HG02870 (cell line): ENCODE measurements at regions not wholly inside any gene's neighbourhood (a gene's known extent, or its start where the extent isn't known, plus 50 kb on each side); places are given as distances from the start of the nearest gene placed in this dataset.
"Not testable (repeated sequence)": the region's sequence is repeated elsewhere in the genome, so short reads cannot be mapped to it uniquely, and the experiment has no call there.

Source experiments
- ATAC-seq: cut with Tn5 transposase; IDR thresholded peaks from one replicate; pipeline ENCODE4 v1.9.1; 2021; ENCODE audit warnings: mild to moderate bottlenecking, moderate library complexity; ENCODE audit not compliant: unreplicated experiment

DNA sequence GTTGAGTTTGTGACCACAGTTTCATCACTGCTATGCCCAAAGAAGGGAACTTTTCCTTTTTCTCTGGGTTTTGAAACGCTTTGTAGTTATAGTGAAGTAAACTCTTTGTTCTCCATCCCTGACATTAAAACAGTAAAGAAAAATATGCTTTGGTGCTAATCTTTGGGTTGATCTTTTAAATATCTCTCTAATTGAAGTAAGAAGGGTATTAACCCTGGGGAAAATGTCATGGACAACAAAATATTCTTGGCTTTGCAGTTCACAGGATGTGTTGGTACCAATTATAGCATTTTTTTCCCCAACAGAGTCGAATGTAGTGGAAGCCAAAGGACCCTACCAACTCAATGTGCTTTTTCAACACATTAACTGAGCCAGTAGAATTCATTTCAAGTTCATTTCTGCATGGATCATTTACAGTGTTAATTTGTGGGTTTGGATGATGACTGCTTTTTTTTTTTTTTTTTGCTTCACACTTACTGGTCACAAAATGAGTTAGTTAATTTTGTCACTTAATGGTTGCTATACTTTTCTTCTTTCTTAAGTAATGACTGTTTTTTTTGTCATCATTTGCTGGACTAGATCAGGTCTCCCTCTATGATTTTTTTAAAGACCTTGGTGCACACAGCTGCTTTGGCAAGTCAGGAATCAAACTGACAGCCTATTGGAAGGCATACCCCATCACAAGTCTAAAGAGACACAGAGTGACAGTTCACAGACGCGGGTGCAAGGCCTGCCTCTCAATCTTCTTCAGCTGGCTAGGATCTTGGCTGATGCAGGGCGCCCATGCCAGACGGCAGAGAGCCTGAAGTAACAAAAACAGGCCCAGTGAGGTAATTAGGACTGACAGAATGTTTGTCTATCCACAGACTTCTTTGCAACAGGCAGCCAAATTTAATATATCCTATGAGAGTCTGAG is 98.8 kb upstream of the MMADHC start:
- no peak for ATAC-seq

DNA sequence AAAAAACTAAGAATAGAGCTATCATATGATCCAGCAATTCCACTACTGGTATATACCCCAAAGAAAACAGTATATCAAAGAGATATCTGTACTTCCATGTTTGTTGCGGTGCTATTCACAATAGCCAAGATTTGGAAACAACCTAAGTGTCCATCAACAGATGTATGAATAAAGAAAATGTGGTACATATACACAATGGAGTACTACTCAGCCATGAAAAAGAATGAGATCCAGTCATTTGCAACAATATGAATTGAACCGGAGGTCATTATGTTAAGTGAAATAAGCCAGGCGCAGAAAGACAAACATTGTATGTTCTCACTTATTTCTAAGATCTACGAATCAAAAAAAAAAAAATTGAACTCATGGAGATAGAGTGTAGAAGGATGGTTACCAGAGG is 97.8 kb upstream of the MMADHC start:
- not testable (repeated sequence) for ATAC-seq

DNA sequence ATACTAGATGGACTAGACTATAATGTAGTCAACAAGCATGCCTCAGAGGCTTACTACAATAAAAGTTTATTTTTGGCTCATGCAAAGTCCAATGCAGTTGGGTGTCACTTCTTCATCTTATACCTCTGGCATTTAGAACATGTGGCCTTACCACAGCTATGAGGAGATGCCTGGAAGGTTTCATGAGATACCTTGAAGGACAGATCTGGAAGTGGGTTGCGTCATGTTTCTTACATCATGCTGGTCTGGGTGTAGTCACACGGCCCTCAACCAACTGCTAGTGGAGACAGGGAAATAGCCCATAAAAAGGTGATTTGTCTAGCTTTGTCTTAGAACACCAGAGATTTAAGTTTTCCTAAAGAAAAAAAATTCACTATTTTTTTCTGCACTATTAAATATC is 91.7 kb upstream of the MMADHC start:
- ATAC-seq = no peak

DNA sequence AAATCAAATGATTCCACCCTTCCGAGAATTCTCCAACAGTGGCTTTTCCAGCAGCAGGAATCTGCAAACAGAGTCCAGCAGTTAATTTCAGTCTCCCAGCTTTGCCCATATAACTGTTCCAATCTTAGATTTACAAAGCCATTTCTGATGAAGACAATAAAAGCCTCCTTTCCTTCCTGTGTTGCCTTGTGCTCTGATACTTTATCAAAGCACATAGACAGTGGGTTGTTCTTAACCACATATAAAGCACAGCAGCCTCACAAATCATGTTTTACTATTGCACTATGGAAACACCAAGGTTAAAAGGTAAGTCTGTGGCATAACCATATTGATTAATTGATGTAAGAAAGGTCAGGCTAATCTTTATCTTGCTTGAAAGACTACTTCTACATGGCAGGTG is 89.8 kb upstream of the MMADHC start:
- no peak for ATAC-seq

DNA sequence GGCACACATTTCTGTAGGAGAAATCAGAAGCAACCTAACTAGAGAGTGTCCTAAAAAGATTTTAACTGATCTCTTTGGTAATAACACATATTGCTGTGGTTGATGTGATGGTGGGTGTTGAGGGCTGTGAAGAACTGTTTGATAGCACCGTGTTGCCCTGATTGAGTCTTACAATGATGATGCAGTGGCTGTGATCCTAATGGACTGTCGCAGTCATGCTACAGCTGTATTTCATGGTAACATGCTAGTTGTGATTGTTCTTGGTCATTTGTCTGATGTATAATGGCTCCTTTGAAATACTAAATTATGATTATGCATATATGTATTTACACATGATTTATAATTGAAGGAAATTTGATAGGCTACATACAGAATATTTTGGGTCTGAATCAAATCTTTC is 82.5 kb upstream of the MMADHC start:
- ATAC-seq = no peak

DNA sequence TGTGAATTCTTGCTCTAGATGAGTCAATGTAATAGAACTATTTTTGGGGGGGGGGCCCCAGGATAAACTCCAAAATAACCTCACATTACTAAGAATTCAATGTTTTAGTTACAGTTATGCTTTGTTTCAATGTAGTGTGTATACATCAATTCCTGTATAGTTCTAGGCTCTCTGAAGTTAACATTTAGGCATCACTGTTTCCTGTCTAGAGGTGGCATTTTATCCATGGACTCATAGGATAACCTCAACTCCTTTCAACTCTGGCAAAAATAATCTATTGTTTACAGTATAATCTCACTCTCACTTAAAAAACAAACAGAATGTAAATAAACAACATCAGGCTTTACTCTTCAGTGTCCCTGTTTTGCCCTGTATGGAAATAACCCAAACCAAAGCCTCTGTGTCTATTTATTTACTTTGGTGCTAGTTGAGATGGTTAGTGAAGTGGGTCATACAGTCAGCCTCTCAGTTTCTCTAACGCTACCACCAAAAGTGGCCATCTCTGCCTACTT is 79.3 kb upstream of the MMADHC start:
- ATAC-seq = no peak

DNA sequence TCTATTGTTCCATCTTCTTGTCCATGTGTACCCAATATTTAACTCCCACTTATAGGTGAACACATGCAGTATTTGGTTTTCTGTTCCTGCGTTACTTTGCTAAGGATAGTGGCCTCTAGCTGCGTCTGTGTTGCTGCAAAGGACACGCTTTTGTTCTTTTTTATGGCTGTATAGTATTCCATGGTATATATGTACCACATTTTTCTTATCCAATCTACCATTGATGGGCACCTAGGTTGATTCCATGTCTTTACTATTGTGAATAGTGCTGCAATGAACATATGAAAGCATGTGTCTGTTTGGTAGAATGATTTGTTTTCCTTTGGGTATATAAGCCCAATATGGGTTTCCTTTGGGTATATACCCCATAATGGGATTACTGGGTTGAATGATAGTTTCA is 77.3 kb upstream of the MMADHC start:
- ATAC-seq = no peak

DNA sequence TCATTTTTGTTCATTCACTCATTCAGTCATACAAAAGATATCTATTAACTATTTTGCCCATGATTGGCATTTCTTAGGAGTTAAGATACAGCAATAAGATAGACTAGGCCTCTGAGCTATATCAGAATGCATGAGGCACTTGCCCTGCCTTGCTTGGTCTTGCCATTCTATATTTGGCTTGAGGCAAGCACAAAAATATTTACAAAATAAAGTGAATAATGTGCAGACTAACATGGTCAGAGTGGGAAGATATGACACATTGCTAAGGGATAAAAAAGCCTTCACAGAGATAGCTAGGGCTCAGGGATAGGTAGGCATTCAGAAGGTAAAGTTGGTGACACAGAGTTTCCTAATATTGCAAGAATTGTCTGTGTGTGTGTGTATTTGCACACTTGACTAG is 75.0 kb upstream of the MMADHC start:
- no peak for ATAC-seq

DNA sequence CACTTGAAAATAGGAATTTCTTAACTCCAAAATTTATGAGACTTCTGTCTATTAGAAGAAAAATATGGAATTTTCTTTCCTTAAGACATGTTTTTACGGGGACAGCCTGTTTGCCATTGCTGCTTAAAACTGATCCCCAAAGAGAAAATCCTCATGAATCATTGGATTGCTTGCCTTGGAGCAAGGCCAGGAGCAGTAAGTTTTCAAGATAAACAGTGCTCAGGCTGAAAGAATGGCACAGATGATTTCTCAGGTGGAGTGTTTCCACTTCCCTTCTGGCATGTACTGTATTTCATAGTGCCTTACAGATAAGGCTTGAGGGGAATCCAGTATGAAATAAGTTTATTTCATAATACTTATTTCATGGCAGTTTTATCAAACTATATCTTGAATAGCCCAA is 74.3 kb upstream of the MMADHC start:
- ATAC-seq = no peak

DNA sequence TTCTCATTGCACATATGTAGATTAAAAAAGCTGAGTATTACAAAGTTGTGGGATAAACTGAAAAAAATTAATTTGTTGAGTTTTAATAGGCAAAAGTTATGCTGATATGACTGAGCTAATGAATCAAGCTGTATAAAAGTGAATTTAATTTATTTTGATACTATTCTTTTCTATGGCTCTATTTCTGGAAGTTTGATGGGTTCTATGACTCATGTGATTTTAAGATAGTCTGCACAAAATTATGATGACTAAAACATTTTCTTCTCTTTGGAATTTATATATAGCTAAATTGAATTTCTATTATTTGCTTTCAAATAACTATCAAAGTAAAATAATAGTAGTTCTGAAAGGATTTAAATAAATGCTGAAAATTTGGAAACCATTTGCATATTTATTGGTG is 71.0 kb upstream of the MMADHC start:
- no peak for ATAC-seq

DNA sequence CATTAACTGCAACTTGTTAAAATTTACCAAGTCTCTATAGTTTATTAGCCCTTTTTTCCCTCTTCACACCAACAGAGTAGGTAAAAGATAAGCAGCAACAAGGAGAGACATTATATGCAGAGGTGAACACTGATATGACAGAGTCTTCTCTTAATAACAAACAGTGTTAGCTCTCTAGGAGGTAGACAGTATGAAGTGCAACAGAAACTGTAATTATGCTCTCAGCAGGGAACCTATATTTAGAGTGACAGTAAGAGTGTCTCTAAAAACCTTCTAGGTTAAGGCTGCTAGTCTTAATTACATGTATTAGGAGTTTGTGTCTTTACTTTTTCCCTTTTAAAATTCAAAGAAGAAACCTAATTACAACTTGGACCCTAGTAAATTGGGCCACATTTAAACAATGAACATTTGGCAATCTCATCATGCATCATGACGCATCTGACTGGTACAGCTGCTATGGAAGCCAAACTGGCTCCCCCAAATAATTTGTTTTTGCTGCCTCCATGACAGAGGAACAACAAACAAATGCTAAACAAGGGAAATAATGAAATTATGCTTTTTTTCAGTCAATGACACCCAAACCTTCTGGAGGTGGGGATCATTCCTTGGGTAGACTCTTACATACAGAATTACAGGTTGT is 69.9 kb upstream of the MMADHC start:
- ATAC-seq = no peak

DNA sequence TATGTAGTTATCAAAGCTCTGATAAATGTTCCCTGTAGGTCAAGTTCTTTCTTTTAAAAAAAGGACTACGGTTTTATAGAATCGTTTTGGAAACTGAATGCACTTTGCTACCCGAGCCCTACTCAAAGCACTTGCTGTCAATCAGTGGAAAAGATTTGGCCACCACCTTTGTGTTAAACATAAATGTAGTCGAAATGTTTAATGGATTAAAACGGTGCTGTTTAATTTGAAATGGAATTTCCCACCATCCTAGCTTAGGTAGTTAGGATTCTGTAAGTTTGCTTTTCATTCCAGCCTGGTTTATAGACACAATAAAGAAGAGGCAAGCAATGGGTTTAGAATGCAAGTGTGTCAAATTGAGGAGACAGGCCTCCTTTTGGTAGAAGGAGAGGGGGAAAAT is 69.4 kb upstream of the MMADHC start:
- ATAC-seq = no peak

DNA sequence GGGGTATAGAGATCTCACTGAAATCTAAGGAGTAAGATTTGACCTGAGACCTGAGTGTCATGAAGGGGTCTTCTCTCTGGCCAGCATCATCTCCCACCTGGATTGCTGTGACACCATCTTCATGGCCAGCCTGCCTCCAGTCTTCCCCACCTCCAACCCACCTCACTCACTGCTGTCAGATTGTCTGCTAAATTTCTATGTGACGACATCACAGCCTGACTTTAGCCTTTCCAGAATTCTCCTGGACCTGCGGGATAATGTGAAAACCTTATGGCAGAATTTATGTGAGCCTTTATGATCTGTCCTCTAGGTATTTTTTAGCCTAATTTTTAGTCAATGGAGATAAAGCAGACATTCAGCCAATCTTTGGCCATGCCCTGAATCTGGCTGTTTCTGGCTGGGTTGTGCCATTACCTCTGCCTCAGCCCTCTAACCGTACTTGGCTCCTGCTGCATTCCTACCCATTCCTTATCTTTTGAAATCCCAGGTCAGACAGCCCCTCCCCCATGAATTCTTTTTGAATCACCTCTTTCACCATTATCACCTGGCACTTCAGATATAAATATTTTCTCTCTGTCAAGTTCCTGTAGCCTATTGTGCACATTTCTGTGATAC is 66.4 kb upstream of the MMADHC start:
- no peak for ATAC-seq

DNA sequence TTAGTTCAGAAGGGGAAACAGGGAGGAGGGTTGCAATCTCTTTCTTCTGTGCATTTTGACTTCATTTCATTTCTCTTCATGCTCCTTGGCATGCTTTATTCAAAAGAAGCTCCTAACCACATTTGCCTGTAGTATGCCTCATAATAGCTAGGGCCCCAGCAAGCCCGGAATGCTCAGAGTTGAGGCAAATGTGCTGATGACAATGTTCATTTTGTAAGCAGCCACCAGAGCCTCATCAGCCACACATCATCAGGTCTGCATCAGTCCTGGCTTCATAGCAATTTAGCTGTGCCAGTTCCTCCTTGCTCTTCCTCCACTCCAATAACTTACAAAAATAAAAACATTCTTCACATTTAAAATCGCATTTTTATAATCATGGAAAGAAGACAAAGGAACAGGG is 65.4 kb upstream of the MMADHC start:
- no peak for ATAC-seq

DNA sequence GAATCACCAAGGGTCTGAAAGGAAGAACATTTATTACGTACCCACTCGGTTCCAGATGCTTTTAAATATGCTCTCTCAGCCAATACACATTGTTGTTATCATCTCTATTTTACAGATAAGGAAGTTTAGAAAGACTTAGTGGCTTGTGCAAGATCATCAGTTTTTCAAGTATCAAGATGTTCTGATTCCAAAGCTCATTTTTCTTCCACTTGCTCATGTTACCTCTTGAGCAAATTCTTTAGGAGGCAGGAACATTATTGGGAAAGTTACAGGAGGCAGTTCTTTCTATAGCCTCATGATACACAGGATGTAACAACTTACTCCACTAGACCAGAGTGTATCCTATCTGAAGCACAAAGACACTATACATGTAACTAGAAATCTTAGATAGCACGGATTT is 65.0 kb upstream of the MMADHC start:
- no peak for ATAC-seq

DNA sequence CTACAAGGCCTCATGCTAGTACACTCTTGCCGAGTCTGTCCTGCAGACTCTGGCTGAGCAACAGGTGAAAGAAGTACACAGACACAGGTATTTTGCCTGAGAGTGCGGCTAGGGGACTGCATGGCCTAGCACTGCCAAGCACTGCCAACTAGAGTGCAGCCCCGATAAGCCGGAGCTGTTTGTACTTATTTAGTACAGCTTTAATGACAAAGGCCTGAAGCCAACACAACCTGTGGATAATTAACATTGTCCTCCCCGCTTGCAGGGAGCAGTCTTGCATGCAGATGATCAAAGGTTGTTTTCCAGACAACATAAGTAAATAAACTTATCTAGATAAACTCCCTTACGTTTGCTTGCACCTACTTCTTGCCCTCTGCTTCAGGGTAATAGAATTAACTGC is 63.7 kb upstream of the MMADHC start:
- ATAC-seq = no peak

DNA sequence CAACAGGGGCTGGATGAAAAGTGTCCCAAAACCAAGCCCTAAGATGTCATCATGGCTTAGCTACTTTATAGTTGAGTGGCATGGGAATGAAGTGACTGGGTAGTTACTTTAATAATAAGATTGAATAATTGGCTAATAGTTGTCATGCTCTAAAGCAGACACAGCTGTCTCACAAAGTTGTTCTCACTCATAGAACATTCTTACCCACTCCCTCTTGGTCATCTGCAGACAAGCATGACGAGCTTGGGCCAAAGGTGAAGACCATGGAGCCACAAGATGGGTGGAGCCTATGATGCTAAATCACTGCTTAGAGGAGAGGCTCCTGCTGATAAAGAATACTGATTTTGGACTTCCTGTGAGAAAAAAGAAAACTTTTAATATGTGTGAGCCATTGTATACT is 62.4 kb upstream of the MMADHC start:
- no peak for ATAC-seq

DNA sequence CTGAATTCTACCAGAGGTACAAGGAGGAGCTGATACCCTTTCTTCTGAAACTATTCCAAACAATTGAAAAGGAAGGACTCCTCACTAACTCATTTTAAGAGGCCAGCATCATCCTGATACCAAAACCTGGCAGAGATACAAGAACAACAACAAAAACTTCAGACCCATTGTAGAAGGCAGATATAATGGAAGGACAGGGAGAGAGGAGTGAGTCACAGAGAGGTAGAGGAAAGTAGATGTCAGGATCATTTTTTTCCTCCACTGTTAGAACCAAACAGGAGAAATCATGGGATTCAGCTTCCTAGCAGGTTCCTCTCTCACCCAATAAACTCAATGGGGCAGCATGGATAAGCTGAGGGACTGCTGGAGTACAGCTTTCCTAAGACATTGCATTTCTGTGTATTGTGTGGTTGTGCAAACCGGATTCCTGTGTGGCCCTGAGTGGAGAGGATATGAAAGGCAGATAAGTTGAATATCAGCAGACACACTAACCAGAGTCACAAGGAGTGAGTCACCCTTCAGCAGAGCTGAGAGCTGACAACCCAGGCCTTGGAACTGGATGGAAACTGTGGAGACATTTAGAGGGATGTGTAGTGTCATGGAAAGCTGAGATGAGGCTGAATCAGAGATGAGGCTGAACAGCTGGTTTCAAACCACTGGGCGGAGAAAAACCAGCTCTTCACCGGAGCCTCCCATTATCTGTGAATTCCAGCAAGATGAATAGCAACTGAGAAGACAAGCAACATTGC is 60.9 kb upstream of the MMADHC start:
- no peak for ATAC-seq

DNA sequence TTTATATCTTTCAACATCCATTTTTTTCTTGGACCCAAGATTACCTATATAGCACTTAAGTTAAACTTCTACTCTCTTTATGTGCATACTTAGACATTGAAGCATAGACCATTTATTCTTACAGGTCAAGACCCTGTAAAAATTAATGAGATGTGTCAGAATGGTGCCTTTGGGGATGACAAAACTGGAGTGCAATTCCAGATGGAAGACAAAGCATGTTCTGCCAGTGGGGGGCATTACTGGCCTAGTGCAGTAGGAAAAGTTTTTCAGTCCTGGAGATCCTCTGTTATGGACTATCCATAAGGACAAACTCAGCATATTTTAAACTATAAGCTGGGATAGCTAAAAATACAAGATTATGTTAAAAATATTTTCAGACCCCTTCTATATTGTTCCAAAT is 57.8 kb upstream of the MMADHC start:
- ATAC-seq = no peak
